Myocyte (in vitro differentiated cells): ENCODE measurements at regions not wholly inside any gene's neighbourhood (a gene's known extent, or its start where the extent isn't known, plus 50 kb on each side); places are given as distances from the start of the nearest gene placed in this dataset.
A peak's percentile ranks its signal among the peaks of the same experiment; 100 is the strongest.

Experiments used
- DNase-seq: peaks from one replicate; pipeline ENCODE4 v3.0.0-alpha.2; 2012; ENCODE audit warnings: low read depth

GRCh38 chr11:10387206-10388083 is 67.6 kb upstream of the AMPD3 start:
- DNase-seq: peak; percentile 69

- DNase-seq: no peak
These were observed 67.0 kb upstream of the AMPD3 start for GRCh38 chr11:10388101-10388500.

DNA sequence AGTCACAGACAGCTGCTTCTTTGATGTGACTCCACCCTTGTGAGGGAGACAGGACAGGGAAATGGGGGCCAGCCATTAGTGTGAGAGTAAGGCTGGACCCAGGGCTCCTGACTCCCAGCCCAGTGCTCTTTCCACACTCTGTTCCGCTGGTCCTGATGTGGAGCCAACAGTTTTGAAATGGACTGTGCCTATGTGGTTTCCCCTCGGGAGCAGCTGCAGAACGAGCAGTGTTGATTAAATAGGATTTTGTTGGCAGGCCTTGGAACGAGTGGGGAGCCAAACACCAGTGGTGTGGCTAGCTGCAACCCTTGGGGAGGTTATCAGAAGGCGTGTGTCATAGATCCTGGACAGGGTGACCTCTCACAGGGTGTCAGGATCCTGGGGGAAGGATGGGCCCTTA is 66.5 kb upstream of the AMPD3 start:
- no peak for DNase-seq

DNA sequence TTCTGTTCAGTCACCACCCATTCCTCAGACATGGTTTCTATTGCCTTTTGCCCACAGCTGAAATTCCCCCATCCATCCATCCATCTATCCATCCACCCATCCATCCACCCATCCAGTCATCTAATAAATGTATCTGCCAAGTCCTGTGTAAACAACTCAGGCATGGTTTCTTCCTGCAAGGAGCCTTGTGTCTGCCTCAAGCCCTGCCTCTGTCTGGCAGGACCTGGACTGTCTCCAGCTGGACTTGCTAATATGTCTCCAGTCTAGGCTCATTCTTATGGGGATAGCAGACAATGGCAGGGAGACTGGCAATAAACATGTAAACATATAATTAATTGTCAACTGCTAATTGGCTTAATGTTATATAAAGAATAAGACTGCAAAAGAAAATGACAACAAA is 64.7 kb upstream of the AMPD3 start:
- DNase-seq: no peak

DNA sequence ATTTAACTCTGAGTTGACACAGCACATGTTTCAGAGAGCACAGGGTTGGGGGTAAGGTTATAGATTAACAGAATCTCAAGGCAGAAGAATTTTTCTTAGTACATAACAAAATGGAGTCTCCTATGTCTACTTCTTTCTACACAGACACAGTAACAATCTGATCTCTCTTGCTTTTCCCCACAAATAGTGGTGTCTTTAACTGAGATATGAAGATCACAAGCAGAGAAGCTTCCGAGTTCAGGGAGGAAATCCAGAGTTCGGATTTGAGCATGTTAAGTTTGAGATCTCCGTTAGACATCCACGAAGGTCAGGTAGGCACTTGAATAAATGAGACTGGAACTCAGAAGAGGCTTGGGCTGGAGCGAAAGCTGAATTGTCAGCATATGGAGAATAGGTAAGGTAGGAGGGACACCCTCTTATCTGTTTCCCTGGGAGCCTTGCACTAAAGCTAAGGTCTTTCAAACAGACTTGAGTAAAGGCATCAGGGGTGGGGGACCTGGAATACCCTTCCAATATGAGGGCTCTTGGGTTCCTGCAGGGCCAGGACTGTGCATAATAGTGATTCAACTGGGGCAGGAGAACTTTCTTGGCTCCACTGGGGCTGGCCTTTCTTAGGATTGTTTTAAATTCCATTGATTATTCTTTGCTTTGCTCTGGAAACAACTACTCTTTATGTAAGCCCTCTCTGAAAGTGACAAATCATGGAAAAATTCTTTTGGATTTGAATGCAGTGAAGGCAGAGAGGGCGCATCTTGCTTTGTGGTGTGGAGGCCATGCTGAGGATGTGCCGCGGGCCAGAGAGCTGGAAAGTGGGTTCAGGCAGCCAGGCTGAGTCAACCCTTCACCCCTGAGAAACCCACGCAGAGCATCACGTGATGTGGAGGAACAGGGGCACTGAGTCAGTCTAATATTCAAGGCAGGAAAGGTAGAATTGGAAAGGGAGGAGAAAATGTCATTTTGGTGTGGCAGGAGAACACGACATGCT is 62.7 kb upstream of the AMPD3 start:
- DNase-seq: no peak

GRCh38 chr11:10394229-10395101 is 60.6 kb upstream of the AMPD3 start:
- DNase-seq: no peak

DNA sequence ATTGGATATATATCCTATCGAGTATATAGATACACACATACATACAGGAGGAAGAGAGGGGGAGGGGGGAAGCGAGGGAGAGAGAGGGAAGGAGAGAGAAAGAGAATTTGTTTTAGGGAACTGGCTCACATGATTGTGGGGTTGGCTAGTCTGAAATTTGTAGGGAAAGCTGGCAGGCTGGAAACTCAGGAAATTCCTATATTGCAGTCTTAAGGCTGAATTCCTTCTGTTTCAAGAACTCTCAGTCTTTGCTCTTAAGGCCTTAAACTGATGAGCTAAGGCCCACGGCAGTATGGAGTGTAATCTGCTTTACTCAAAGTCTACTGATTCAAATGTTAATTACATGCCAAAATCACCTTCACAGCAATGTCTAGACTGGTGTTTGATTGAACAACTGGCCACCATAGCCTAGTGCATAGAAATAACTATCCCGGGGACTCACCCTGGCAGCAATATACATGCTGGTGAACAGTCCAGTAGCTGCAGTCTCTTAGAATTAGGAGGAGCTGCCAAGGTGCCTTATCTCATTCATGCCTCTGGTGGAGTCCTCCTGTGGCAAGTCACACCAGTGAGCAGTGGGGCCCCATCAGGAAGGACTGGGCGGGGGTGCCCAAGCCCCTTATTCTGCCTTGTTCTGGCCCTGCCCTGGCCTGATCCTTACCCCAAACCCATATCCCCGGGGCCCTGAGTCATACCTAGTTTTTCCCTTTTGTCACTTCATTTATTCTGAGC is 59.7 kb upstream of the AMPD3 start:
- no peak for DNase-seq

DNA sequence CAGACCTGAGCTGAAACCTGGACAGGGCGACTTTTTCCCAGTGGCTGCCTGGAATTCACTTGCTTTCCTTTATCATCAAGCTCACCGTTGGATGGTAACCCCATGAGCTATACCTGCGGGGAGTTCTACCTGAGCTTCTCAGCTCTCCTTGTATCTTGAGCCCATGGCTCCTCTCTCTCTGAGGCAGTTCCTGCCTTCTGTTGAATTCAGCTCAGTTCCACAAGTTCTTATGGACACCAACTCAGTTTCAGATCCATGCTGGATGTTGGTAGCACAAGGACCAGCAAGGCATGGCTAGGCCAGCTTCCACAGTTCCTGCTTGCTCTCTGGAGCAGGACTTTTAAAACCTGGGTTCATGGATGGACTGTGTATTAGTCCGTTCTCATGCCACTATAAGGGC is 58.3 kb upstream of the AMPD3 start:
- no peak for DNase-seq

DNA sequence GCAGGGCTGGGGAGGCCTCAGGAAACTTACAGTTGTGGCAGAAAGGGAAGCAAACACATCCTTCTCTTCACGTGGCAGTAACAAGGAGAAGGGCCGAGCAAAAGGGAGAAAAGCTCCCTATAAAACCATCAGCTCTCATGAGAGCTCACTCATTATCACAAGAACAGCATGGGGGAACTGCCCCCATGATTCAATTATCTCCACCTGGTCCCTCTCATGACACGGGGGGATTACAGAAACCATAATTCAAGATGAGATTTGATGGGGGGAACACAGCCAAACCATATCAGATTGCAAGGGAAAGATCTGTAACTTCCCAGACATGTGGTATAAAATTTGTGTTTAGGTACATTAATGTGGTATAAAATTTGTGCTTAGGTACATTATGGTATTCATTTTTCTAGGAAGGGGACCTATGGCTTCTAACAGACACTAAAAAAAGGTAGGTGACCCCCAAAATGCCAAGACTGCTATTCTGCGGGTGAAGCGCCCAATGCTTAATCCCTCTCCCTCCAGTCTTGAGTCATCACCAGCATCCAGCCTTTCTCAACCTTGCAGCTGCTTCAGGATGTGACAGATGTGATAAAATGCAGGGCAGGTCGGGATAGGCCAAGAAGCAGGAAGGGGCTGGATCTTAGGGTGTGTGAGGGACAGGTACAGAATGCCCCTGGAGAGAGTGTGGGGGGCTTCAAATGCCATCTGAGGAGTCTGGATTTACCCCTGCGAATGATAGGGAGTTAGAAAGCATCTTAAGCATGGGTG is 57.7 kb upstream of the AMPD3 start:
- peak; percentile 67 for DNase-seq

- no peak for DNase-seq
These were observed 56.5 kb upstream of the AMPD3 start for GRCh38 chr11:10398525-10398924.

DNA sequence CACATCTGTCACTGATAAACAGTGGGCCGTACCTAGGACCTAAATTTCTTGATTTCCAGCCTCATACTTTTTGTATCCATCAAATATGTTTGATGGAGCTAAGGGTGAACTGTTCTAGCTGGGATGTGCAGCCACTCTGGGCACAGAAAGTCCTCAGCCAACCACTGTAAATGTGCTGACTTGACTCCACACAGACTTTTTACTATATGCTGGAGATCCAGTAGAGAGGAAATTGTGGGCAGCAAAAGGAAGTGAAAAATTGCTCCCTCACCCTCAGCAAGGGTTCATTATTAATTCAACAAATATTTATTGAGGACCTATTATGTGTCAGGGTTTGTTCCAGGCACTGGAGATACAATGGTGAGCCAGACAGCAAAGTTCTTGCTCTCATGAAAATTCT is 54.2 kb upstream of the AMPD3 start:
- no peak for DNase-seq

- no peak for DNase-seq
These were observed 53.8 kb upstream of the AMPD3 start for GRCh38 chr11:10401256-10401655.

DNA sequence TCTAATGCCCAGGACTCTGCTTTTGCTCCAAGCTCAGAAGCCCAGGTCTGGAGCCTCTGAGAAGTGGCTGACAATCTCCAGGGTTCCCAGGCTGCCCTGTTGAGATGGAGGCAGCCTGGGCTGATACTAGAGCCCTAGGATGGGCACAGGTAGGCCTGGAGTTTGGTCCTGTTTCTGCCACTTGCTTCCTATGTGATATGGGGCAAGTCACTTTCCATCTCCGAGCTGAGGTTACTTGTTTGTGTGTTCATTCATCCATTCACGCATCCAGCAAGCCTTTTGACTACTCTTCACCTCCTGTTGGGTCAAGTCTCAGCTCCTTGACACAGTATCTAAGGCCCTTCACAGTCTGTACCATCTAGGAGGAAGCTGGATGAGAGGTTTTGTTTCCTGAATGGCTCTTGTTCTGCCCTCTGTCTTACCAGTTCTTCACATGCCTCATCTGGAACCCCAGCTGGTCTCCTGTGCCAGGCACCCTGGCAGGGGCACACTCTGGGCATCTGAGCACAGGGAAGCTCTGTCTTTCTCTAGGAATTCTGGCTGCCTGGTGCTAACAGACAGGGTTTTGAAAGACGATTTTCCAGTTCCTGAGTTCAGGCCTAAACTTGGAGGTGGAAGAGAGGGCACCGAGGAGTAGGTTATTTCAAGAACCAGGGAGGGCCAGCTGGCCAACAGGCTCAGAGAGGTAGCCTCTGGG is 53.2 kb upstream of the AMPD3 start:
- no peak for DNase-seq
